NT2/D1 (cell line): ENCODE measurements at regions not wholly inside any gene's neighbourhood (a gene's known extent, or its start where the extent isn't known, plus 50 kb on each side); places are given as distances from the start of the nearest gene placed in this dataset.

Experiments
- YY1 ChIP-seq: IDR thresholded peaks from 2 replicates; pipeline ENCODE4 v1.6.1; 2011; ENCODE audit not compliant: insufficient read length, insufficient read depth
- ZNF274 ChIP-seq: IDR thresholded peaks from 2 replicates; pipeline ENCODE4 v1.6.1; 2011; ENCODE audit warnings: mild to moderate bottlenecking, low read depth, low read length

DNA sequence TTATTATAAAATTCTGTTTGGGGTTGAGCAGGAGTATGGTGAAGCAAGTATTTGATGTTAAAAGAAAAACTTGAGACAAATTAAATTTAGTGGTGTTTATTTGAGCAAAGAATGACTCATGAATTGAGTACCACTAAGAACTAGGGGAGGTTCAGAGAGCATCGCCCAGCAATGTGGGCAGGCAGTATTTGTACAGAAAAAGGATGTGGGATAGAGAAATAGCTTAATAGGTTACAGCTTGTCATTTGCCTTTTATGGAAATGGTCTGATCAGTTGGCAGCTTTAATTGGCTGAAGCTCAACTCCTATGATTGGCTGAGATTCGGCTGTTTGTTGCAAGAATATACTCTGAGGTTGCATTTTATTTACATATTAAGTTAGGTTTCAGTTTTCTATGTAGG lies 68.2 kb downstream of the LRATD1 start:
- TF ChIP-seq YY1, result no peak
- TF ChIP-seq ZNF274, result no peak
